ENCODE measurements at regions not wholly inside any gene's neighbourhood (a gene's known extent, or its start where the extent isn't known, plus 50 kb on each side); places are given as distances from the start of the nearest gene placed in this dataset.

GRCh38 chr6:14896475-14896874, 349.4 kb upstream of the JARID2 start:
- no peak for TF ChIP-seq CTCF (IDR thresholded peaks at IDR 0.05)
- no peak for TF ChIP-seq POLR2A (IDR thresholded peaks at IDR 0.05; ENCODE audit: low read depth)
- no peak for TF ChIP-seq EP300 (IDR thresholded peaks at IDR 0.05)
